ENCODE measurements at regions not wholly inside any gene's neighbourhood (a gene's known extent, or its start where the extent isn't known, plus 50 kb on each side); places are given as distances from the start of the nearest gene placed in this dataset.

DNA sequence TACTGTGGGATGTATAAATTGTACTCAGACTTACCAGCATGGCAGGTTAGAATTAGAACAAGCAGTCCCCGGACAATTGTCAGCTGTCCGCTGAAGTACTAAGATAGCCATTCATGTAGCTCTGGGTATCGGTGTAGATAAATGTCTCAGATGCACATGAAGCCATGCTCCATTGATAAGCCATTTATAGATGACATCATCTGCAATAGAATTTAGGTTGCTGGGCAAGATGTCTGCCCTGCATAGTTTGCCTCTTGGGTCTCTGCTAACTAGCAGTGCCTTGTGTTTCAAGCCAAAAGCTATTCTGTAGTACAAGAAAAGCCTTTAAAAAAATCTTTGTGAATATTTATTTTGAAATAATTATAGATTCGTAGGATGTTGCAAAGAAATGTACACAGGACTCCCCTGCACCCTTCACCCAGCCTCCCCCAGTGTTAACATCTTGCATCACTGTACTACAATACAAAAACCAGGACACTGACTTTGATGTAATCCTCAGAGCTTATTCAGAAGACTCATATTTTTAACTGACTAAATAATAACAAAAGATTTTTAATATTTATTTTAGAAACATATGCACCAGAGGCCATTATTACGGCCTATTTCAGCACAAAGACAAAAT is 220.6 kb upstream of the THRB start:
- Mint-ChIP-seq H3K4me3 (no peak overlapping the region), H3K27me3 (ENCODE audit: insufficient read depth) (no peaks in the 10 kb centered on the region), H3K4me1 (ENCODE audit: low read depth) (no peaks in the 10 kb centered on the region), H3K36me3 (ENCODE audit: low read depth) (no peaks in the 10 kb centered on the region), H3K27ac (no peak overlapping the region), H3K9me3 (no peaks in the 10 kb centered on the region)
- DNase-seq: no peak
- TF ChIP-seq, protein P1, sequence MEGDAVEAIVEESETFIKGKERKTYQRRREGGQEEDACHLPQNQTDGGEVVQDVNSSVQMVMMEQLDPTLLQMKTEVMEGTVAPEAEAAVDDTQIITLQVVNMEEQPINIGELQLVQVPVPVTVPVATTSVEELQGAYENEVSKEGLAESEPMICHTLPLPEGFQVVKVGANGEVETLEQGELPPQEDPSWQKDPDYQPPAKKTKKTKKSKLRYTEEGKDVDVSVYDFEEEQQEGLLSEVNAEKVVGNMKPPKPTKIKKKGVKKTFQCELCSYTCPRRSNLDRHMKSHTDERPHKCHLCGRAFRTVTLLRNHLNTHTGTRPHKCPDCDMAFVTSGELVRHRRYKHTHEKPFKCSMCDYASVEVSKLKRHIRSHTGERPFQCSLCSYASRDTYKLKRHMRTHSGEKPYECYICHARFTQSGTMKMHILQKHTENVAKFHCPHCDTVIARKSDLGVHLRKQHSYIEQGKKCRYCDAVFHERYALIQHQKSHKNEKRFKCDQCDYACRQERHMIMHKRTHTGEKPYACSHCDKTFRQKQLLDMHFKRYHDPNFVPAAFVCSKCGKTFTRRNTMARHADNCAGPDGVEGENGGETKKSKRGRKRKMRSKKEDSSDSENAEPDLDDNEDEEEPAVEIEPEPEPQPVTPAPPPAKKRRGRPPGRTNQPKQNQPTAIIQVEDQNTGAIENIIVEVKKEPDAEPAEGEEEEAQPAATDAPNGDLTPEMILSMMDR (IDR thresholded peaks at IDR 0.05): no peak

DNA sequence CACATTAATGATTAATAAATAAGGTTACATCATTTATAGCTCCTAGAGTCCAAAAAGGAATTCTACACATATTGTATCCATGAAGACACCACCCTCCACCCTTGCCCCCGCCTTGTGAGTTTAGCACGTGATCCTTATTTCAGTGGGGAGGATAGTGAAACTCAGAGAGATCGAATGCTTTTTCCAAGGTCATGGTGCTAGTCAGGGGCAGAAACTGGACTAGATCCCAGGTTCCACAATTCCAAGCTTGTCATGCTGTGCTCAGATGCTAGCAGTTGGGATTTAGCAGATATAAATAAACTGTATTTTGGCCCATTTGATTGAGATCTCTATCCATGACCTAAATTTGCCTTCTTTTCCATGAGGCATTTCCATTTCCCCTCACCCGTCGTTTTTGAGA is 227.4 kb upstream of the THRB start:
- Mint-ChIP-seq H3K4me3 (no peak overlapping the region), H3K27me3 (ENCODE audit: insufficient read depth) (no peaks in the 10 kb centered on the region), H3K9me3 (0 out of 2 replicates have a peak, but pooled peaks cover 6% of the 10 kb centered on the region), H3K36me3 (ENCODE audit: low read depth) (no peaks in the 10 kb centered on the region), H3K27ac (no peak overlapping the region), H3K4me1 (ENCODE audit: low read depth) (no peaks in the 10 kb centered on the region)
- no peak for DNase-seq
- TF ChIP-seq, protein P1 (IDR thresholded peaks at IDR 0.05): no peak

DNA sequence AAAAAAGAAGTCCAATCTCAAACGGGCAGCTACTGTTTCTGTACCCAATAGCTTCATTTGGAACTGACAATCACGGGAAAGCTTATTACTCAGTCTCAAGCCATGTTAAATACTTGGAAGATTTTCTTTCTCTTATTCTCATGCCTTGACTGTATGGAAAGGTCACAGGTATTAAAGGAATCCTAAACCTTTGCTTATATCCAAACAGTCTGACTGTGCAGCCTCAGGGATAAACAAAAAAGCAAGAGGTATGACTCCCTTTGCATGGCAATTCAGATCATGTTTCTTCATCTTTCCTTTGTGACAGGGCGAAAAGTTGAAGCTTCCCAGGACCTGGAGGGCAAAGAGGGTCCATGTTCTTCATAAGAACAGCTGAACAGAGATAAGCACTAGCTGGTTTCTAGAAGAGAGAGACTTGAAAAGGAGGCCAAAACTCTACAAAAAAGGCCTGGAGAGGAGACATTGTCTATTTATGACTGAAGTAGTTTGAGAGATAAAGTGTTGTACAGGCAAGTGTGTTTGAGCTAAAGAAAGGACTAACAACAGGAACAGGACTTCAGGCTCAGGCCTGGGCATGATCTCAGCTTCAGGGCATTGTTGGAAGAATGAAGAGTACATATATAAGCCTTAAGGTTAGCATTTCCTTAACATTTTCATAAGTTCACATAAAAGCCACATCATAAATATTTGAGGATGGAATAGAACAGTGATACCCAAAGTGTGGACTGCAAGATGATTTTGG is 231.0 kb upstream of the THRB start:
- Mint-ChIP-seq H3K4me3 (no peak overlapping the region), H3K9me3 (peaks cover 21% of the 10 kb centered on the region), H3K27me3 (ENCODE audit: insufficient read depth) (no peaks in the 10 kb centered on the region), H3K36me3 (ENCODE audit: low read depth) (no peaks in the 10 kb centered on the region), H3K4me1 (ENCODE audit: low read depth) (no peaks in the 10 kb centered on the region), H3K27ac (no peak overlapping the region)
- no peak for DNase-seq
- TF ChIP-seq, protein P1 (IDR thresholded peaks at IDR 0.05): no peak

DNA sequence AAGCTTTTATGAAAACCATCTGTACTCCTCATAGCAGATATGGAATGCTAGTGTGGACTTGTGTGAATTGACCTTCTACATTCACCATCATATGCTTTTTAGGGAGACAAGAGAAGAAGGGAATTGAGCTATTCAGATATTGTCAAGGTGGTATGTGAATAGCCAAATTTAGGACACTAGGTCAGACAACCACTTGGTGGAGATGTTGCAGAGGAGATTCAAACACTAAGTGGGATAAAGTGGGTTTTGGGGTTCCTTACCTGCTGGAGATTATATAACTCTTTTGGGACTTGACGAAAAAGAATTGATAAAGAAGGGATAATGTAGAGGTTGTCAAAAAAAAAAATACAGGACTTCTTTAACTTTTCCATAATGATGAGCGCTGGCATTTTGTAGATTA is 231.8 kb upstream of the THRB start:
- no peak for DNase-seq
- Mint-ChIP-seq H3K4me3 (no peak overlapping the region), H3K27ac (no peak overlapping the region), H3K36me3 (ENCODE audit: low read depth) (no peaks in the 10 kb centered on the region), H3K27me3 (ENCODE audit: insufficient read depth) (no peaks in the 10 kb centered on the region), H3K9me3 (peaks cover 21% of the 10 kb centered on the region), H3K4me1 (ENCODE audit: low read depth) (no peaks in the 10 kb centered on the region)
- TF ChIP-seq, protein P1 (IDR thresholded peaks at IDR 0.05): no peak

DNA sequence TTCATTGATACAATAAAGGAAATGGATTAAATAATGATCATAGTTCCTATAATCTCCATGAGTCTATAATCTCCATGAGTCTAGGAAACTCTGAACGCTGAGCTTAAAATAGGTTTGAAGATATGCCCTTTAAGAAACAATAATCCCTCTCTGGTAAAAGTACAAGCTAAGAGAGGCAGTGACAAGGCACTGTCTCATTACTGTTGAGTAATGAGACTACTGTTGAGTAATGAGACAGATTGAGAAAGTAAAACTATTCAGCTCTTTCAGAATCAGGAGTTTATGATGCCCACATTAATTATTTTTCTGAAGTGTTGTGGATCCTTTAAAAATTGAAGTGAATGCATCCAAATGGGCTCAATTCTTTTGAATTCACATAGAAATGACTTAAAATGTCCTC is 235.5 kb upstream of the THRB start:
- no peaks in the 10 kb centered on the region for H3K27me3 Mint-ChIP-seq (ENCODE audit: insufficient read depth)
- no peak overlapping the region for H3K4me3 Mint-ChIP-seq
- H3K27ac Mint-ChIP-seq: no peak overlapping the region
- no peaks in the 10 kb centered on the region for H3K4me1 Mint-ChIP-seq (ENCODE audit: low read depth)
- TF ChIP-seq, protein P1 (IDR thresholded peaks at IDR 0.05): no peak
- no peaks in the 10 kb centered on the region for H3K36me3 Mint-ChIP-seq (ENCODE audit: low read depth)
- no peak for DNase-seq
- H3K9me3 Mint-ChIP-seq: peaks cover 15% of the 10 kb centered on the region

Data from HFFc6 (cell line).